Upper lobe of right lung (tissue), 1 donor: ENCODE measurements at regions not wholly inside any gene's neighbourhood (a gene's known extent, or its start where the extent isn't known, plus 50 kb on each side); places are given as distances from the start of the nearest gene placed in this dataset.

Experiments used
- ATAC-seq: fragments of 200-7000 bp; cut with Tn5 transposase; one replicate; pipeline ENCODE4 v1.9.1; 2020; ENCODE audit warnings: mild to moderate bottlenecking, moderate library complexity
- DNase-seq: peaks from one replicate; pipeline ENCODE4 v3.0.0-alpha.2; 2020
- H3K27ac ChIP-seq: fragments of 200-600 bp; one replicate; pipeline ENCODE4 v1.8.0; 2022
- H3K27me3 ChIP-seq: fragments of 200-600 bp; one replicate; pipeline ENCODE4 v1.8.0; 2022; ENCODE audit warnings: mild to moderate bottlenecking
- H3K36me3 ChIP-seq: fragments of 200-600 bp; one replicate; pipeline ENCODE4 v1.8.0; 2022
- H3K4me1 ChIP-seq: fragments of 200-600 bp; one replicate; pipeline ENCODE4 v1.8.0; 2022
- H3K4me3 ChIP-seq: fragments of 200-600 bp; one replicate; pipeline ENCODE4 v1.8.0; 2022; ENCODE audit warnings: mild to moderate bottlenecking
- H3K9me3 ChIP-seq: fragments of 200-600 bp; one replicate; pipeline ENCODE4 v1.8.0; 2022
- CTCF ChIP-seq: fragments of 200-600 bp; IDR thresholded peaks from one replicate; pipeline ENCODE4 v1.8.0; 2022; ENCODE audit warnings: antibody characterized with exemption
- intact Hi-C: fragments of 100-400 bp; cut with DNase I; formaldehyde crosslinking; loops from one replicate; pipeline ENCODE4 v1.11.0; 2022
- donor health status: DM: no; HTN: yes; CAD: no; lungs with severe emphysema.

DNA sequence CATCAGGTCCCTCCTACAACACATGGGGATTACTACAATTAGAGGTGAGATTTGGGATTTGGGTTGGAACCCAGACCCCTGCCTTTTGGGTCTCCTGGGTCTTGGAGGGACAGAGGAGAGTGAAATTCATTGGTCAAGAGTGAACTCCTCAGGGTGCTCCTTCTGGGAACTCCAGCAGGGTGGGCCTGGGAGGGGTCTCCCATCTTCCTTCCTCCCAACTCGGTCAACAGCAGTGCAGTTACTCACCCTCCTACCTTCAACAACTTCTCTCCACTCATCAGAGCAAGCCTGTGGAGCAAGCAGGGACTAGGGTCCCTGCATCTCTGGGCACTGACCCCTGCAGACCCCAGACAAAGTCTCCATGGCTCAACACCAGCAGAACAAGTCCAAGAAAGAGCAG lies 89.3 kb upstream of the TMPRSS2 start:
- DNase-seq = no peak
- no peak overlapping the region for H3K27ac ChIP-seq
- no peaks in the 10 kb centered on the region for H3K36me3 ChIP-seq
- peaks cover 11% of the 10 kb centered on the region for H3K4me1 ChIP-seq
- no peaks in the 10 kb centered on the region for H3K9me3 ChIP-seq
- no peak overlapping the region for H3K4me3 ChIP-seq
- no peak for ATAC-seq
- H3K27me3 ChIP-seq = no peaks in the 10 kb centered on the region
- intact Hi-C loops = no loop called here
- no peak for TF ChIP-seq CTCF

DNA sequence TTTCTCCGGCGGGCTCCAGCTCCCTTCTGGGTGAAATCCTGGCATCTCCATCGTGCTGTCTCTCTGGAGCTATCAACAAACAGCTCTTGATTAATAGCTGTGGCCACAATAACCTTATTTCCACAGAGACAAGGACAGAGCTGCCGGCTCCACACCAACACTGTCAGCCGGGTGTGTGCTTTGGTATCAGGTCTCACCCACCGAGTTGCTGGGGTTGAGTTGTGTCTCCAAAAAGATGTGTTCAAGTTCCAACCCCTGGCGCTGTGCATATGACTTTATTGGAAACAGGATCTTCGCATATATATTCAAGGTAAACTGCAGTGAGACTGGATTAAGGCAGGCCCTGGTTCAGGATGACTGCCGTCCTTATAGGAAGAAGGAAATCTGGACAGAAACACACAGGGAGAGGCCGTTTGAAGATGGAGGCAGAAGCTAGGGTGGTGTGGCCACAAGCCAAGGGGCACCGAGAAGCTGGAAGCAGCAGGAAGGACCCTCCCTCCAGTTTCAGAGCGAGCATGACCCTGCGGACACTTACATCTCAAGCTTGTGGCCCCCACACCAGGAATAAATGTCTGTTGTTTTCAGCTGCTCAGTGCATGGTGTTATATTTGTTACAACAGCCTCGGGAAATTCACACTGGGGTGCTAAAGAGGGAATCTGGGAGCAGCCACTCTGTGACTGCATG lies 88.4 kb upstream of the TMPRSS2 start:
- peak; percentile 32 for DNase-seq
- no peaks in the 10 kb centered on the region for H3K27me3 ChIP-seq
- H3K27ac ChIP-seq = no peak overlapping the region
- H3K9me3 ChIP-seq = no peaks in the 10 kb centered on the region
- no peaks in the 10 kb centered on the region for H3K36me3 ChIP-seq
- TF ChIP-seq CTCF = no peak
- ATAC-seq = no peak
- H3K4me3 ChIP-seq = no peak overlapping the region
- intact Hi-C loops = no loop called here
- H3K4me1 ChIP-seq = peaks cover 11% of the 10 kb centered on the region

- DNase-seq (no peak), ATAC-seq (no peak)
- H3K36me3 ChIP-seq = no peaks in the 10 kb centered on the region
- H3K27ac ChIP-seq = peak overlapping the region; percentile 79
- no peak overlapping the region for H3K4me3 ChIP-seq
- no peak for TF ChIP-seq CTCF
- H3K9me3 ChIP-seq = no peaks in the 10 kb centered on the region
- peaks cover 6% of the 10 kb centered on the region for H3K4me1 ChIP-seq
- H3K27me3 ChIP-seq = no peaks in the 10 kb centered on the region
- intact Hi-C loops = no loop called here
These were observed 86.3 kb upstream of the TMPRSS2 start for GRCh38 chr21:41594268-41594667.

DNA sequence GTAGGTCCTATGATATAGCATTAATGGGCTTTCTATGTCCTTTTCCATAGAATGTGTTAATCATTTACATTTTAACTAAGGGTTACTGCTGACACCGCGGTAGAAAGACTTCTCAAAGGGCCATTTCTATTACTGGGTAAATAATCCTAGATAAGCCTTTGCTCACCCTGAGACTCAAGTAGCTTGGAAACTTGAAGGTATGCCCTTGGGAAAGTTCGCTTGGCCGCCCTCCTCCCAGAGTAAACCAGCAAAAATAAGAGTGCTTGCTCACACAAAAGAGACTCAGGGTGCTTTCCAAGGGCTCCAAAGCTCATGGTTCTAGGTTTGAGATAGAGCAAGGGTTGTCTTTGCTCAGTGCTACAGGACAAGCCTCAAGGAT lies 85.8 kb upstream of the TMPRSS2 start:
- Histone ChIP-seq H3K27me3 (no peaks in the 10 kb centered on the region), H3K9me3 (no peaks in the 10 kb centered on the region), H3K4me1 (peaks cover 4% of the 10 kb centered on the region), H3K36me3 (no peaks in the 10 kb centered on the region), H3K27ac (peak overlapping the region; percentile 79), H3K4me3 (no peak overlapping the region)
- no peak for TF ChIP-seq CTCF
- intact Hi-C loops = no loop called here
- peak; percentile 88 for ATAC-seq
- DNase-seq = peak; percentile 74

DNA sequence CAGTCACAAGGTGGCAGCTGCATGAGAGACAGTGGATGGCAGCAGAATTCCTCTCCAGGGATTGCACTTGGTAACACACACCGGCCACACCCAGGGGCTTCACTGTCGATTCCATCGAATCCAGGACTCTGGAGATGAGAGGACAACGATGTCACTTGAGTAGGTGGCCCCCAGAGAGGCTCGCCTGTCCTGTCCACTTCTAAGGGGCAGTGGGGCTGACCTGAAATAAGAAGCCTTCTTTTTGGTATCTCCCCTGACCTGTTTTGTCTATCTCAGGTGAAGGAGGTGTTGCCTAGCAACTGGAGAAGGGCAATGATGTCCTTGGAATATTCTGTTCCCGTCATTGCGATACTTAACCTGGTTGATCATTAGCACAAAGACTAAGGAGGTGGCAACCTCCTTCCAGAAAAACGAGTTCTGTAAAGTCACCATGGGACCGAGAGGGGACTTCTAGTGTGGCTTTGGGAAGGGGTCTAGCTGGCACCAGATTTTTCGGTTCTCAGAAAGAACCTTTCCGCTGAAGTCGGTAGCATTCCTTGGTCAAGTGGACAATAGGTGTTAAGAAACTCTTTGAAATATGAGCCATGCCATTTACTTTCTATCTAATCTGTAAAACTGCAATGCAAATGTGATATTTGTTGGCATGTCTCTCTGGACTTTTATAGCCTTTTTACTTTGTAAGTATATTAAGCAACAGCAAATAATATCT lies 85.2 kb upstream of the TMPRSS2 start:
- intact Hi-C loops = no loop called here
- peak; percentile 75 for ATAC-seq
- no peaks in the 10 kb centered on the region for H3K27me3 ChIP-seq
- H3K27ac ChIP-seq = peak overlapping the region; percentile 79
- peak; percentile 61 for DNase-seq
- no peak overlapping the region for H3K4me3 ChIP-seq
- H3K9me3 ChIP-seq = no peaks in the 10 kb centered on the region
- TF ChIP-seq CTCF = no peak
- H3K36me3 ChIP-seq = no peaks in the 10 kb centered on the region
- H3K4me1 ChIP-seq = peaks cover 3% of the 10 kb centered on the region
